A549 (cell line): ENCODE measurements at regions not wholly inside any gene's neighbourhood (a gene's known extent, or its start where the extent isn't known, plus 50 kb on each side); places are given as distances from the start of the nearest gene placed in this dataset.

Experiments used
- ATAC-seq, 2 experiments: fragments of 200-7000 bp in 1 of 2; fragments of >200 bp in 1 of 2; cut with Nextera tagmentation in 1 of 2; cut with Tn5 transposase in 1 of 2; 3 replicates each; pipeline versions ENCODE4 v1.8.0 to v1.9.1; 2018 to 2020; ENCODE audit warnings: mild to moderate bottlenecking in 1 of 2, moderate library complexity in 1 of 2
- CTCF ChIA-PET: fragments of 300-600 bp; sonication (Branson Sonifier 250); formaldehyde crosslinking; extraction: SDS; loops from one replicate; lab custom pipeline; 2021; ENCODE audit warnings: antibody characterized with exemption, inconsistent platforms; lab: Yijun Ruan, JAX
- POLR2A ChIA-PET: fragments of 350-600 bp; formaldehyde crosslinking; extraction: SDS; loops from one replicate; lab custom pipeline; 2021; ENCODE audit warnings: antibody characterized with exemption, inconsistent platforms; lab: Yijun Ruan, JAX
- DNase-seq, 2 experiments: peaks; one replicate each; pipeline versions ENCODE4 v3.0.0 to v3.0.0-alpha.2; 2011 to 2016; ENCODE audit warnings: low read depth in 1 of 2, low spot score in 1 of 2
- FAIRE-seq: peaks from 2 replicates; lab custom pipeline; 2011; peaks lifted over from hg19 to GRCh38; lab: Jason Lieb, UNC
- H3K27ac ChIP-seq, 2 experiments: fragments of >200 bp; sonication (Bioruptor Twin); formaldehyde crosslinking; 3 replicates each; pipeline ENCODE4 v1.5.1; 2016 to 2017
- H3K4me1 ChIP-seq: fragments of >200 bp; sonication (Bioruptor Twin); formaldehyde crosslinking; 3 replicates; pipeline ENCODE4 v1.6.1; 2016
- H3K4me2 ChIP-seq: fragments of >200 bp; sonication (Bioruptor Twin); formaldehyde crosslinking; 3 replicates; pipeline ENCODE4 v1.6.1; 2016
- H3K4me3 ChIP-seq: fragments of >200 bp; sonication (Bioruptor Twin); formaldehyde crosslinking; 3 replicates; pipeline ENCODE4 v1.5.1; 2016
- H3K9me3 ChIP-seq: fragments of >200 bp; sonication (Bioruptor Twin); formaldehyde crosslinking; 3 replicates; pipeline ENCODE4 v1.6.1; 2016
- BCL3 ChIP-seq: fragments of >200 bp; sonication (Bioruptor Twin); formaldehyde crosslinking; IDR thresholded peaks from 3 replicates; pipeline ENCODE4 v1.6.1; 2016
- CBX2 ChIP-seq: fragments of 200-600 bp; sonication (generic); IDR thresholded peaks from 2 replicates; pipeline ENCODE4 v1.6.1; 2016; ENCODE audit warnings: low read depth, mild to moderate bottlenecking, borderline replicate concordance
- CBX8 ChIP-seq: fragments of 200-600 bp; sonication (generic); IDR thresholded peaks from 2 replicates; pipeline ENCODE4 v1.6.1; 2016
- CHD2 ChIP-seq: fragments of 150-350 bp; IDR thresholded peaks from 2 replicates; pipeline ENCODE4 v1.6.1; 2014; ENCODE audit warnings: low read length; ENCODE audit not compliant: partially characterized antibody
- CTCF ChIP-seq: fragments of >200 bp; sonication (Bioruptor Twin); formaldehyde crosslinking; IDR thresholded peaks from 3 replicates; pipeline ENCODE4 v1.5.1; 2016
- EP300 ChIP-seq, 2 experiments: fragments of >200 bp; sonication (Bioruptor Twin); formaldehyde crosslinking; IDR thresholded peaks; 2 replicates in 1 of 2; 3 replicates in 1 of 2; pipeline ENCODE4 v1.6.1; 2016 to 2017
- HES2 ChIP-seq: fragments of >200 bp; sonication (Bioruptor Twin); formaldehyde crosslinking; IDR thresholded peaks from 2 replicates; pipeline ENCODE4 v1.6.1; 2016
- HOXB13 ChIP-seq: fragments of 250-450 bp; sonication (Bioruptor Pico); IDR thresholded peaks from 2 replicates; pipeline ENCODE4 v1.5.0; 2020; ENCODE audit warnings: low read depth, mild to moderate bottlenecking, moderate library complexity
- JUN ChIP-seq, 2 experiments: fragments of >200 bp; sonication (Bioruptor Twin); formaldehyde crosslinking; IDR thresholded peaks; 2 replicates in 1 of 2; 3 replicates in 1 of 2; pipeline ENCODE4 v1.6.1; 2016 to 2017
- KDM5A ChIP-seq: fragments of 200-600 bp; sonication (generic); IDR thresholded peaks from 2 replicates; pipeline ENCODE4 v1.6.1; 2016; ENCODE audit warnings: antibody characterized with exemption, mild to moderate bottlenecking
- MAZ ChIP-seq: fragments of 150-350 bp; IDR thresholded peaks from 2 replicates; pipeline ENCODE4 v1.6.1; 2014; ENCODE audit warnings: antibody characterized with exemption, low read depth, low read length, borderline replicate concordance
- PBX3 ChIP-seq: IDR thresholded peaks from 2 replicates; pipeline ENCODE4 v1.6.1; 2012
- POLR2AphosphoS2 ChIP-seq: conservative IDR thresholded peaks from 2 replicates; pipeline ENCODE4 v1.6.1; 2012; ENCODE audit warnings: low read length, improper control_type of control experiment, inconsistent platforms
- RAD21 ChIP-seq, 2 experiments: fragments of >200 bp in 1 of 2; sonication (Bioruptor Twin) in 1 of 2; formaldehyde crosslinking in 1 of 2; IDR thresholded peaks in 1 of 2; conservative IDR thresholded peaks in 1 of 2; 2 replicates in 1 of 2; 3 replicates in 1 of 2; pipeline ENCODE4 v1.6.1; 2012 to 2018; ENCODE audit warnings: inconsistent platforms in 1 of 2
- RARB ChIP-seq: fragments of 250-450 bp; sonication (Bioruptor Pico); IDR thresholded peaks from 2 replicates; pipeline ENCODE4 v1.8.0; 2021; ENCODE audit warnings: mild to moderate bottlenecking, moderate library complexity
- REST ChIP-seq: fragments of 200-600 bp; sonication (generic); IDR thresholded peaks from 2 replicates; pipeline ENCODE4 v1.6.1; 2016; ENCODE audit warnings: antibody characterized with exemption, mild to moderate bottlenecking, moderate library complexity
- ZNF302 ChIP-seq: fragments of 250-450 bp; sonication (Bioruptor Pico); IDR thresholded peaks from 2 replicates; pipeline ENCODE4 v1.9.0; 2021; ENCODE audit warnings: inconsistent platforms, mild to moderate bottlenecking, moderate library complexity
- ZSCAN20 ChIP-seq: fragments of 250-450 bp; sonication (Bioruptor Pico); IDR thresholded peaks from 2 replicates; pipeline ENCODE4 v1.8.0; 2022; ENCODE audit warnings: mild to moderate bottlenecking, moderate library complexity
- WGBS: methylation state at CpG from one replicate; pipeline ENCODE4 v1.1.6; 2017; ENCODE audit errors: missing lambda C conversion rate; 5-methylcytosine and 5-hydroxymethylcytosine counted together

GRCh38 chr7:46811529-46811928 lies 770.4 kb downstream of the TNS3 start:
- 0 out of 3 replicates have a peak, but pooled peaks cover 4% of the 10 kb centered on the region for H3K4me1 ChIP-seq
- CTCF ChIA-PET = interaction anchor here (0.9 kb wide), 1 partner anchor 44 kb away, joined by 6 read pairs; no protein-coding TSS in a partner anchor
- no peak overlapping the region for H3K4me3 ChIP-seq
- POLR2A ChIA-PET = no interaction called here
- ATAC-seq (peak; percentile 65 to 68; a peak in 5 of 6 replicates), FAIRE-seq (no peak)
- TF ChIP-seq CTCF (no peak), CBX2 (no peak), JUN (IDR thresholded peaks at IDR 0.05) (no peak), MAZ (no peak), REST (no peak), ZNF302 (CRISPR knock-in tag) (no peak), RAD21 (conservative IDR thresholded peaks at IDR 0.05 in 1 of 2, IDR thresholded peaks at IDR 0.05 in 1 of 2) (no peak), CHD2 (no peak), EP300 (IDR thresholded peaks at IDR 0.05) (no peak)
- TF ChIP-seq, all 56 proteins: peak for 0
- 23% methylated on average over 4 of the region's 4 CpGs for WGBS
- Histone ChIP-seq H3K9me3 (no peaks in the 10 kb centered on the region), H3K4me2 (no peak overlapping the region), H3K27ac (0 out of 6 replicates have a peak overlapping the region, but pooled peaks of 1 of the 2 experiments have one; percentile 36)
- peak in 1 of 2 experiments; percentile 26 for DNase-seq

GRCh38 chr7:46810986-46811385 lies 770.9 kb downstream of the TNS3 start:
- 65% methylated on average over 4 of the region's 4 CpGs for WGBS
- Histone ChIP-seq H3K4me2 (no peak overlapping the region), H3K27ac (0 out of 6 replicates have a peak overlapping the region, but pooled peaks of 1 of the 2 experiments have one; percentile 36), H3K9me3 (no peaks in the 10 kb centered on the region), H3K4me3 (no peak overlapping the region), H3K4me1 (0 out of 3 replicates have a peak, but pooled peaks cover 4% of the 10 kb centered on the region)
- DNase-seq = no peak
- no peak for ATAC-seq
- no peak for TF ChIP-seq CBX8
- no peak for TF ChIP-seq CTCF
- no peak for TF ChIP-seq RARB (CRISPR knock-in tag)
- TF ChIP-seq BCL3 = no peak
- TF ChIP-seq POLR2AphosphoS2 = no peak
- no peak for TF ChIP-seq JUN (IDR thresholded peaks at IDR 0.05)
- no peak for TF ChIP-seq EP300 (IDR thresholded peaks at IDR 0.05)
- TF ChIP-seq PBX3 = no peak
- TF ChIP-seq KDM5A = no peak
- TF ChIP-seq CHD2 = no peak
- no peak for TF ChIP-seq ZSCAN20
- no peak for TF ChIP-seq HOXB13
- TF ChIP-seq HES2 = no peak
- TF ChIP-seq ZNF302 (CRISPR knock-in tag) = no peak
- no peak for FAIRE-seq
- ChIA-PET CTCF (no interaction called here), POLR2A (no interaction called here)
